Activated effector memory CD4-positive, alpha-beta T cell treated with Interleukin-2 at 50 U/mL for 16 hours (primary cell): ENCODE measurements at regions not wholly inside any gene's neighbourhood (a gene's known extent, or its start where the extent isn't known, plus 50 kb on each side); places are given as distances from the start of the nearest gene placed in this dataset.
A peak's percentile ranks its signal among the peaks of the same experiment; 100 is the strongest.

Source experiments
- DNase-seq: peaks from one replicate; pipeline ENCODE4 v3.0.0-alpha.2; 2020

- DNase-seq, result no peak
Measured at GRCh38 chr16:79439901-79440300, 160.6 kb downstream of the MAF start.

- no peak for DNase-seq
Measured at GRCh38 chr16:79437764-79438751, 162.5 kb downstream of the MAF start.

GRCh38 chr16:79436885-79437284, 163.7 kb downstream of the MAF start:
- DNase-seq, result no peak

DNA sequence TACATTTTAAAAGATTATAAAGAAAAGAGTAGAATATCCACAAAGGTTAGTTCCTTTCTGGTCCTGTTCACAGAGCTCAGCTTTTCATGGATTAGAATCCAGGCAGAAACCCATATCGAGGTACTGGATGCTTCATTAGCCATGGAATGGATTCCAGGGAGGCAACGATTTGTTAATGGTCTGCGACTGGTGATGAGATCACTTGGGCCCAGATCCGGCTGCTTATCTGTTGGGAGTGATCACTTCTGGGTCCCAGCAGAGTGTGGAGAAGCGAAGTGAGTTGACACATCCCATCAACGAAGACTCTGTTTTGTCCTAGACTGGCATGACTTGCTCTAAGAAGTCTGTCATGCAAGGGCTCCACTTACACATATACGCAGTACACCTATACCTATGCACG, 165.8 kb downstream of the MAF start:
- no peak for DNase-seq

- DNase-seq, result no peak
Measured at GRCh38 chr16:79434092-79434491, 166.4 kb downstream of the MAF start.

DNA sequence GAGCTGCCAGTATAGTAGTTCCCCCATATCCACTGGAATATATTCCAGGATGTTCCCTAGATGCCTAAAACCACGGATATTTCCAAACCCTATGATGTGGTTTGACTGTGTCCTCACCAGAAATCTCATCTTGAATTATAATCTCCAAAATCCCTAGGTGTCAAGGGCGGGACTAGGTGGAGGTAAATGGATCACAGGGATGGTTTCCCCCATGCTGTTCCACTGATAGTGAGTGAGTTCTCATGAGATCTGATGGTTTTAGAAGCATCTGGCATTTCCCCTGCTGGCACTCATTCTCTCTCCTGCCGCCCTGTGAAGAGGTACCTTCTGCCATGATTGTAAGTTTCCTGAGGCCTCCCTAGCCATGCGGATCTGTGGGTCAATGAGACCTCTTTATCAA, 168.6 kb downstream of the MAF start:
- DNase-seq, result no peak

DNA sequence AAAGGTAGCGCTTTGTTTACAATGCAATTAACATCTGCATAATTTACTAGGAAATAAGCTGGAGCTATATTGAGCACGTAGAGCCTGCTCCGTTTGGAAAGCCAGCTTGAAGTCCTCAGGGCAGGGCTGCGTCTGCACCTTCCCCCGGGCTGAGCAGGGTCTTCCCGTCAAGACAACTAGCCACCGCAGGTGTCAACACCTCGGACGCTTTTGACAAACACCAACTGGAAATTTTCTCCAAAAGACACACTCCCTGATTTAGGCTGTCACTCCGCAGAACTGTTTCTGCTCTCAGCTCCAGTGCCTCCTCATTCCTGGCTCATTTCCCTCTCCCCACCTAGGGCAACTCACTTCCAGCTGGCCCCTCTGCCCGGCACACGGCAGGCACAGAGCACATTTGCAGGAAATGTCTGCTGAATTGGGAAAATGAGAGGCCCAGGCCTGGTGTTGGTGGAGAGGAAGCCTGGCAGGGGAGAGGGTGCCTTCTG, 170.3 kb downstream of the MAF start:
- no peak for DNase-seq

GRCh38 chr16:79429381-79430190, 171.0 kb downstream of the MAF start:
- DNase-seq, result no peak

- DNase-seq, result no peak
Measured at GRCh38 chr16:79426663-79427062, 173.9 kb downstream of the MAF start.

GRCh38 chr16:79422064-79422463, 178.5 kb downstream of the MAF start:
- no peak for DNase-seq

GRCh38 chr16:79421126-79421525, 179.4 kb downstream of the MAF start:
- DNase-seq, result no peak

GRCh38 chr16:79420493-79420892, 180.0 kb downstream of the MAF start:
- DNase-seq, result no peak

DNA sequence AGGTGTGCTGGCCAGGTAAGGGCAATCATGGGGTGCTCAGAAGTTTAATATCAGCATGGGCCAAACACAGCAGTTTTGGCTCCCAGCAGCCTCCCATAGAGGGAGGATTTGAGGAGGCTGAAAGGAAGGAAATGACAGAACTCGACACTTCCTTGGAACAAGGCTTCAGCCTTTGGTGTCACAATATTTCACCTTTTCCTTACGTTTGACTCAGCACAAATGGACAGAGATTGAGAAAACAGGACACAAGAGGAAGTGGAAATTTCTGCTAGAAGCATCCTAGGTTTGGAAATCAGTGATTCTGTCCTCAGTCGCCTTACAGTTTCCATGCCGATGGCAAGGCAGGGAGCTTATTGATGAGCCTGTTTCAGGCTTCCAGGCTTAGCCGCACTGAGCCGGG, 181.4 kb downstream of the MAF start:
- DNase-seq, result no peak

- no peak for DNase-seq
Measured at GRCh38 chr16:79417601-79418008, 182.9 kb downstream of the MAF start.

GRCh38 chr16:79415983-79416640, 184.4 kb downstream of the MAF start:
- DNase-seq, result peak; percentile 15

GRCh38 chr16:79412783-79413225, 187.7 kb downstream of the MAF start:
- no peak for DNase-seq

GRCh38 chr16:79411805-79412204, 188.7 kb downstream of the MAF start:
- no peak for DNase-seq

GRCh38 chr16:79411357-79411756, 189.2 kb downstream of the MAF start:
- no peak for DNase-seq

- DNase-seq, result no peak
Measured at GRCh38 chr16:79409978-79410377, 190.6 kb downstream of the MAF start.

DNA sequence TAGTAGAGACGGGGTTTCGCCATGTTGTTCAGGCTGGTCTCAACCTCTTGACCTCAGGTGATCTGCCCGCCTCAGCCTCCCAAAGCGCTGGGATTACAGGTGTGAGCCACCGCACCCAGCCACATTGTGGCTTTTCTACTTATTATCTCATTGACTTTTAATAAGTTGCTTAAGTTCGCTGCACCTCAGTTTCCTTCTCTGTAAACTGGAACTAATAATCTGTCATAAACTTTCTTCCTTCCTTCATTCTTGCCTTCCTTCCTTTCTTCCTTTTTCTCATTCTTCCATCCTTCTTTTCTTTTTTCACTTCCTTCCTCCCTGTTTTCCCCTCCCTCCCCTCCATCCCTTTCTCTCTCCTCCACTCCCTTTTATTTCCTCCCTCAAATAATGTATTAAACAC, 192.2 kb downstream of the MAF start:
- no peak for DNase-seq

- no peak for DNase-seq
Measured at GRCh38 chr16:79407461-79408135, 192.9 kb downstream of the MAF start.

DNA sequence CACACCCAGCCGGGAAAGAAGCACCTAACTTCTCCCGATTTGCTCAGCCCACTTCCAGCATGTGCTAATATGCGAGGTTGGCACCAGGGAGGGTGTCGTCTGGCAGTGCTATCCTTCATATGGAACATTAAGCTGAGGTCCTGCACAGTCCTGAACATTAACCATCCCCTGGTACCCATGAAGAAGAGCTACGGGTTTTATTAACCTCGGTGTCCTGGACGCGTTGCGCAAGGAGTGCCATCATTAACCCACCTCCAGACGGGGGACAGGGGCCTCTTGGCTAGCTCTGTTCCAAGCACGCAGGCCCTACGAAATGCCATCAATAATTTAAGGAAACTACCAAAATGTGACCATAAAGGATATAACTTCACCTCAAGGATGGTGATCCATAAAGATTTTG, 193.5 kb downstream of the MAF start:
- DNase-seq, result no peak

GRCh38 chr16:79404571-79404970, 196.0 kb downstream of the MAF start:
- DNase-seq, result no peak
